Naive thymus-derived CD8-positive, alpha-beta T cell (primary cell): ENCODE measurements at regions not wholly inside any gene's neighbourhood (a gene's known extent, or its start where the extent isn't known, plus 50 kb on each side); places are given as distances from the start of the nearest gene placed in this dataset.

Source experiments
- ATAC-seq, 2 donors: fragments of 150-1000 bp; cut with Tn5 transposase in 1 of 2; sonication (Bioruptor Pico), chemical (Tn5 transposase) in 1 of 2; 1 replicate in 1 of 2; 2 replicates in 1 of 2; pipeline ENCODE4 v1.10.0; 2021; ENCODE audit warnings: mild to moderate bottlenecking in 2 of 2, moderate library complexity in 2 of 2
- POLR2A ChIA-PET: fragments of 350-600 bp; sonication (Branson Sonifier 250); formaldehyde crosslinking; loops from one replicate; lab custom pipeline; 2021; ENCODE audit warnings: antibody characterized with exemption; lab: Charles Lee
- DNase-seq, 10 donors: peaks; one replicate each; pipeline versions ENCODE4 v3.0.0 to v3.0.0-alpha.2; 2020 to 2022
- H3K27ac Mint-ChIP-seq, 10 donors: one replicate each; pipeline ENCODE4 v1.8.0; 2020 to 2022; ENCODE audit warnings: mild to moderate bottlenecking in 10 of 10, mixed read lengths in 10 of 10, moderate library complexity in 4 of 10, inconsistent platforms in 1 of 10
- H3K27me3 Mint-ChIP-seq, 5 donors: one replicate each; pipeline ENCODE4 v1.8.0; 2021 to 2022; ENCODE audit warnings: mixed read lengths in 5 of 5
- H3K36me3 Mint-ChIP-seq, 3 donors: one replicate each; pipeline ENCODE4 v1.8.0; 2020 to 2022; ENCODE audit warnings: mixed read lengths in 3 of 3, mild to moderate bottlenecking in 2 of 3, inconsistent platforms in 1 of 3
- H3K4me1 Mint-ChIP-seq, 4 donors: one replicate each; pipeline ENCODE4 v1.8.0; 2021 to 2022; ENCODE audit warnings: mixed read lengths in 4 of 4
- H3K4me3 Mint-ChIP-seq, 10 donors: one replicate each; pipeline ENCODE4 v1.8.0; 2020 to 2022; ENCODE audit warnings: mild to moderate bottlenecking in 10 of 10, mixed read lengths in 10 of 10, moderate library complexity in 6 of 10, inconsistent platforms in 1 of 10
- H3K9me3 Mint-ChIP-seq, 9 donors: one replicate each; pipeline ENCODE4 v1.8.0; 2020 to 2022; ENCODE audit warnings: mixed read lengths in 9 of 9, mild to moderate bottlenecking in 3 of 9, inconsistent platforms in 1 of 9, moderate library complexity in 1 of 9

- Mint-ChIP-seq H3K4me1 (no peaks in the 10 kb centered on the region), H3K27me3 (peaks cover 3 to 31% (median 11%) of the 10 kb centered on the region in 5 donors), H3K4me3 (no peak overlapping the region), H3K36me3 (no peaks in the 10 kb centered on the region), H3K9me3 (peaks cover 0 to 17% (median 5%) of the 10 kb centered on the region in 9 donors), H3K27ac (no peak overlapping the region)
- POLR2A ChIA-PET, result no interaction called here
- DNase-seq (no peak), ATAC-seq (no peak)
Observed at GRCh38 chr7:42794673-42795072, 117.2 kb downstream of the C7orf25 start.

DNA sequence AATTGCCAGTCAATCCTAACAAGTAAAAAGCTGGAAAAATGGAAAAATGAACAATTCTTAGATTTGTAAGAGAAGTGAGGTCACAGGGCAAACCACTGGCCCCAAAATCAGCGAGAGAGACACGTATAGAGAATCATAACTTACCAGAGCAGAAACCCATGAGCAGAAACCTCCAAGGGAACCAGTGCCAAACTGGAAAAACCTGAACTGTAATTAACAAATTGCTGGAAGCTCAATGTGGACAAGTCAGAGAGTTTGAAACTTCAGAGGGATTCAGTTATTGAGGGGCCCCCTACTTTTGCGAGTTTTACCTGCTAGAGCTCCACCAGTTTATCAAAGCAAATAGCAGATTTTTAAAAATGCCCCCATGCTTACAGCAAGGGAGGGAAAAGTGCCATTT lies 119.0 kb downstream of the C7orf25 start:
- Mint-ChIP-seq H3K4me3 (no peak overlapping the region), H3K27me3 (peaks cover 3 to 26% (median 9%) of the 10 kb centered on the region in 5 donors), H3K4me1 (no peaks in the 10 kb centered on the region), H3K36me3 (no peaks in the 10 kb centered on the region), H3K27ac (no peak overlapping the region), H3K9me3 (peaks cover 0 to 12% (median 2%) of the 10 kb centered on the region in 9 donors)
- DNase-seq (no peak), ATAC-seq (no peak)
- POLR2A ChIA-PET, result no interaction called here

- H3K36me3 Mint-ChIP-seq, result no peaks in the 10 kb centered on the region
- H3K27ac Mint-ChIP-seq, result no peak overlapping the region
- POLR2A ChIA-PET, result no interaction called here
- DNase-seq, result no peak
- H3K9me3 Mint-ChIP-seq, result peaks cover 0 to 8% (median 4%) of the 10 kb centered on the region in 9 donors
- no peaks in the 10 kb centered on the region for H3K4me1 Mint-ChIP-seq
- peaks cover 0 to 17% (median 3%) of the 10 kb centered on the region in 5 donors for H3K27me3 Mint-ChIP-seq
- ATAC-seq, result no peak
- no peak overlapping the region for H3K4me3 Mint-ChIP-seq
Observed at GRCh38 chr7:42790196-42790595, 121.7 kb downstream of the C7orf25 start.

- ATAC-seq (no peak), DNase-seq (no peak)
- Mint-ChIP-seq H3K27me3 (peaks cover 0 to 7% (median 0%) of the 10 kb centered on the region in 5 donors), H3K9me3 (peaks cover 2 to 13% (median 8%) of the 10 kb centered on the region in 9 donors), H3K4me1 (no peaks in the 10 kb centered on the region), H3K27ac (no peak overlapping the region), H3K4me3 (no peak overlapping the region), H3K36me3 (peaks cover 0 to 10% (median 0%) of the 10 kb centered on the region in 3 donors)
- POLR2A ChIA-PET, result no interaction called here
Observed at GRCh38 chr7:42774436-42774835, 137.4 kb downstream of the C7orf25 start.

GRCh38 chr7:42770114-42770513 lies 141.8 kb downstream of the C7orf25 start:
- POLR2A ChIA-PET, result no interaction called here
- ATAC-seq, result no peak
- H3K27ac Mint-ChIP-seq, result no peak overlapping the region
- H3K4me1 Mint-ChIP-seq, result no peaks in the 10 kb centered on the region
- no peak for DNase-seq
- no peaks in the 10 kb centered on the region for H3K9me3 Mint-ChIP-seq
- no peak overlapping the region for H3K4me3 Mint-ChIP-seq
- peaks cover 3 to 14% (median 8%) of the 10 kb centered on the region in 5 donors for H3K27me3 Mint-ChIP-seq
- H3K36me3 Mint-ChIP-seq, result no peaks in the 10 kb centered on the region

DNA sequence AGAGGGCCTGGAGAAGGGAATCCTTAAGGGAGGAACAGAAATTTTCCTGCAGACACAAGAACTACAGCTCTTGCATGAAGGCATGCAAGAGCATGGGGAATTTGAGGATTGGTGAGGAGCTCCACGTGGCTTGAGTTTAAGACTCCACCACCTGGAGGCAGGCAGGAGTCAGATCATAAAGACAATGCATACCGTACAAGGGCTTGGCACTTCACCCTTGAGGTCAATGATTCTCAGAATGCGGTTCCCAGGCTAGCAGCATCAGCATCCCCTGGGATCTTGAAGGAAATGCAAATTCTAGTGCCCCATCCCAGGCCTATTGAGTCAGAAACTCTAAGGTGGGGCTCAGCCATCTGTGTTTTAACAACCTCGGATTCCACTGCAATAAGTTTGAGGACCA lies 143.8 kb downstream of the C7orf25 start:
- DNase-seq (no peak), ATAC-seq (no peak)
- H3K9me3 Mint-ChIP-seq, result peaks cover 0 to 15% (median 0%) of the 10 kb centered on the region in 9 donors
- H3K4me3 Mint-ChIP-seq, result no peak overlapping the region
- POLR2A ChIA-PET, result no interaction called here
- H3K27ac Mint-ChIP-seq, result no peak overlapping the region
- H3K36me3 Mint-ChIP-seq, result no peaks in the 10 kb centered on the region
- H3K27me3 Mint-ChIP-seq, result peaks cover 12 to 31% (median 17%) of the 10 kb centered on the region in 5 donors
- no peaks in the 10 kb centered on the region for H3K4me1 Mint-ChIP-seq

DNA sequence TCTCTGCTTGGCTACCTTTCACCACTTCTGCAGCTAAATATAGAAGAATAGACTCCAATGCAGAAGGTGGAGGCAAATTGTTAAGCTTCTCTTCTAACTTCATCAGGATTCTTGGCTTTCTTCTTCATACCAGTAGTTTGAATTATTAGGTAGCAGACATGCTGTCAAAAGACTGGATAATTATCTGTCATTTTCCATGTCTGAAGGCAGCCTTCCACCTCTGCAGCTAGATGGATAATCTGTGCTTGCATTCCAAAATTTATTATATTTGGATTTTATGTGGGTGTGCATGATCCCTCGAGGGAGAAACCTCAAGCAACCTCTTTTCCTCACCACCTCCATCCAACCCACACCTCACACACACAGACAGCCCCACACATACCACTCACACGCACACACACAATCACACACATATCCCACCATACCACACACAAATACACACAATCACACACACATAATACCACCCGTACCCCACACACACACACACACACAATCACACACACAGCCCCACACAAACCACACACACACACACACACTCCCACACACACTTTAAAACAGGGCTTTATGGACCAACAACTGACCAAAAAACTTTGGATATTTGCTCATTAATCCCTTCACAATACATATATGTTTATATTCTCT lies 145.0 kb downstream of the C7orf25 start:
- H3K4me1 Mint-ChIP-seq, result no peaks in the 10 kb centered on the region
- no peak overlapping the region for H3K27ac Mint-ChIP-seq
- peaks cover 0 to 15% (median 0%) of the 10 kb centered on the region in 9 donors for H3K9me3 Mint-ChIP-seq
- H3K4me3 Mint-ChIP-seq, result no peak overlapping the region
- no peaks in the 10 kb centered on the region for H3K36me3 Mint-ChIP-seq
- POLR2A ChIA-PET, result no interaction called here
- ATAC-seq (no peak), DNase-seq (no peak)
- H3K27me3 Mint-ChIP-seq, result peaks cover 17 to 42% (median 20%) of the 10 kb centered on the region in 5 donors

DNA sequence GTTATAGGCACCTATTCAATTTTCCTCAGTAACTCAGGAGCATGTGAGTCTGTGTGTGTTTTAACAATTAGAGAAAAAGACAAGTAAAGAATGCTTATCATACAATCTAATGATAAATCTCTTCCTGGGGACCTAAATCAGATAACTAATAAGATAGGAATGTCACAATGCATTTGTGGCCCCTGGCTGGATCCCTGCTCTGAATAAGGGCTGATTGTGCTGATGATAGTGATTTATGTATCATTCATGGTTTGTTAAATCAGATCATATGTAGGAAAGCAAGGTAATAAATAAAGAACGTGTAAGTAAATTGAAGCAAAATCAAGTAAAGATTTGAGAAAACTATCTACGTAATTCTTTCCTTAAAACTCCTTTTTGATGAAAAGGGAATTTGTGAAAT lies 145.9 kb downstream of the C7orf25 start:
- H3K4me1 Mint-ChIP-seq, result no peaks in the 10 kb centered on the region
- no peaks in the 10 kb centered on the region for H3K36me3 Mint-ChIP-seq
- no peak overlapping the region for H3K27ac Mint-ChIP-seq
- DNase-seq (no peak), ATAC-seq (no peak)
- peaks cover 0 to 15% (median 0%) of the 10 kb centered on the region in 9 donors for H3K9me3 Mint-ChIP-seq
- H3K4me3 Mint-ChIP-seq, result no peak overlapping the region
- POLR2A ChIA-PET, result no interaction called here
- peaks cover 18 to 44% (median 21%) of the 10 kb centered on the region in 5 donors for H3K27me3 Mint-ChIP-seq

DNA sequence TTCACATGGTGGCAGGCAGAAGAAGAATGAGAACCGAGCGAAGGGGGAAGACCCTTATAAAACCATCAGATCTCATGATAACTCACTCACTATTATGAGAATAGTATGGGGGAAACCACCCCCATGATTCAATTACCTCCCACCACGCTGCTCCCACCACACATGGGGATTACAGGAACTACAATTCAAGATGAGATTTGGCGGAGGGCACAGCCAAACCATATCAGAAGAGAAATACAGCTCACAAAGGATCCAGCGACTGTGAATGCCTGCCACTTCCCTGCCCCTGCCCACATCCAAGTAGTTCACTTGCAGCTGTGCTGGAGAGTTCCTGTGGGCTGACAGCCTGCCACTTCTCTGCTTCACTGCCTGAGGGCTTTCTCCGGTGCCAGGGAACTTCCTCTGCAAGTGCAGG lies 148.7 kb downstream of the C7orf25 start:
- no peak for DNase-seq
- Mint-ChIP-seq H3K4me1 (no peaks in the 10 kb centered on the region), H3K36me3 (no peaks in the 10 kb centered on the region), H3K27ac (no peak overlapping the region), H3K9me3 (peaks cover 0 to 15% (median 3%) of the 10 kb centered on the region in 9 donors), H3K4me3 (no peak overlapping the region), H3K27me3 (peaks cover 19 to 54% (median 23%) of the 10 kb centered on the region in 5 donors)
- ATAC-seq, result no peak
- POLR2A ChIA-PET, result no interaction called here

DNA sequence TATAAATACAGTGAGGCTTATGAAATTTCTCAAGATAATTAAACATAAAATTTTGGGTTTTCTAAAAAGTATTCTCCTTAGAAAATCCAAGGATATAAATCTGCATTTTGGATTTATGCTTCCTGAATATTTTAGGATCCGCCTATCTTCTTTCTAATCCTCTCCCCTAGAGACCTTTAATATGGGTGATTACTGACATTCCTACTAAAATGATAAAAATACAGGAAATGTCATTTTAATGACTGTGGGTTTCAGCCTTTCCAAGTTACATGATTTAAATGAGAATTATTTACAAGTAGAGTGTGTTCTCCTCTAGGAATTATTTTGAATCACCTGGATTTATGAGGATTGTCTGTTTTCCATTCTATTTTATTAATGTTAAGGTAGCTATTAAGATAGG lies 150.4 kb downstream of the C7orf25 start:
- no peaks in the 10 kb centered on the region for H3K4me1 Mint-ChIP-seq
- H3K36me3 Mint-ChIP-seq, result no peaks in the 10 kb centered on the region
- H3K27ac Mint-ChIP-seq, result no peak overlapping the region
- no peak overlapping the region for H3K4me3 Mint-ChIP-seq
- H3K27me3 Mint-ChIP-seq, result peaks cover 16 to 42% (median 20%) of the 10 kb centered on the region in 5 donors
- DNase-seq (no peak), ATAC-seq (no peak)
- H3K9me3 Mint-ChIP-seq, result peaks cover 0 to 15% (median 3%) of the 10 kb centered on the region in 9 donors
- POLR2A ChIA-PET, result no interaction called here

GRCh38 chr7:42758124-42758523 lies 153.7 kb downstream of the C7orf25 start:
- DNase-seq (no peak), ATAC-seq (no peak)
- H3K4me3 Mint-ChIP-seq, result no peak overlapping the region
- H3K27ac Mint-ChIP-seq, result no peak overlapping the region
- H3K9me3 Mint-ChIP-seq, result peaks cover 0 to 6% (median 2%) of the 10 kb centered on the region in 9 donors
- H3K36me3 Mint-ChIP-seq, result no peaks in the 10 kb centered on the region
- no peaks in the 10 kb centered on the region for H3K4me1 Mint-ChIP-seq
- peaks cover 6 to 24% (median 9%) of the 10 kb centered on the region in 5 donors for H3K27me3 Mint-ChIP-seq
- POLR2A ChIA-PET, result no interaction called here

- no peak for ATAC-seq
- Mint-ChIP-seq H3K27me3 (peaks cover 2 to 14% (median 3%) of the 10 kb centered on the region in 5 donors), H3K4me1 (no peaks in the 10 kb centered on the region), H3K4me3 (no peak overlapping the region), H3K9me3 (peaks cover 0 to 6% (median 0%) of the 10 kb centered on the region in 9 donors), H3K36me3 (no peaks in the 10 kb centered on the region), H3K27ac (no peak overlapping the region)
- DNase-seq, result no peak
- POLR2A ChIA-PET, result no interaction called here
Observed at GRCh38 chr7:42756841-42757240, 155.0 kb downstream of the C7orf25 start.

DNA sequence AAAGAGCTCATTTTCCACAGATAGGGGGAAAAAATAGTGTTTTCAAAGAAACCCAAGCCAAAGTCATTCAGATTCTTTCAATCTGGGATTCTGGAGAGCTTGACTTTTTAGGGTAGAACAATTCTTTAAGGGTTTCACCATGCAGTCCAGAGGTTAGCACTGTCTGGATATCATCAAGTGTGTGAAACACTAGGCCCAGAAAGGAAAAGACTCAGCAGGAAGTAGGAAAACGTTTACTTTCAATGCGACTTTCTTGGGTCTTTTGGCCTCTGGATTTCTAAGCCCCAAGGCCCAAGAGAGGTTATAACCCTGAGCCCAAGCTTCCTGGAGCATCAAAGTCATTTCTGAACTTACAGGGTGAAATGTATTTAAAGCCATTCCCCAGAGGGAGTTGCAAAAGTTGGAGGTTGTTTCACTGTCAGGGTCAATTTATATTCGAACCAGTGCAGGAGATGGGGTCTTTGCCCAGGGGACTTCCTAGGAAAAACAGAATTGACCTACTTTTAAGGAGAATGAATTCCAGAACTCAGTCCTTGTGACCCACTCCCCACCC lies 158.0 kb downstream of the C7orf25 start:
- Mint-ChIP-seq H3K27me3 (peaks cover 0 to 15% (median 4%) of the 10 kb centered on the region in 5 donors), H3K4me1 (no peaks in the 10 kb centered on the region), H3K9me3 (peaks cover 0 to 10% (median 3%) of the 10 kb centered on the region in 9 donors), H3K27ac (no peak overlapping the region), H3K4me3 (no peak overlapping the region), H3K36me3 (peaks cover 0 to 6% (median 0%) of the 10 kb centered on the region in 3 donors)
- ATAC-seq, result no peak
- DNase-seq, result no peak
- POLR2A ChIA-PET, result no interaction called here
